ENCODE measurements at regions not wholly inside any gene's neighbourhood (a gene's known extent, or its start where the extent isn't known, plus 50 kb on each side); places are given as distances from the start of the nearest gene placed in this dataset.

DNA sequence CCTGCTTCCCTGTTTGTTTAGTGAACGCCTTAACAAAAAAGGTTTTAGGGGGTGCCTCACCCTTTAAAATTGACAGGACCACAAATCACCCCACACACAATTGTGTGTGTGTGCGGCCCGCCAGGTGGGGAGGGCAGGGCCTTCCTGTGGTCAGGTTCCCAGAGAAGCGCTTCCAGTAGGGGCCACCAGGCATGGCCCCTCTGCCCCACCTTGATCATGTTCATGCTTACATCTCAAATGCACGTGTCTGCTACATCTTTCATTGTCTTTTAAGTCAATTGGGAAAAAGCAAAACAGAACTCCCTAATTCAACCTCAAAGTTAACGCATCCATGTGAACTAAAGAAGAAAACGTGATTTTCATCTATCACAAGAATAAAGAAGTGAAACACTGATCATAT is 1335.3 kb downstream of the TBC1D22A start:
- no peak overlapping the region for H3K4me3 ChIP-seq (ENCODE audit: low read depth in 1 of 2, low read length in 2 of 2)
- no peaks in the 10 kb centered on the region for H3K27me3 ChIP-seq (ENCODE audit: low read depth, low read length)
- H3K9me3 ChIP-seq (ENCODE audit: control insufficient read depth in 1 of 2, low read length in 2 of 2), result no peaks in the 10 kb centered on the region
- H3K4me1 ChIP-seq (ENCODE audit: control insufficient read depth in 1 of 2, insufficient read depth in 2 of 2, low read length in 2 of 2), result no peaks in the 10 kb centered on the region
- no peak overlapping the region for H3K27ac ChIP-seq (ENCODE audit: low read length)
- no peaks in the 10 kb centered on the region for H3K36me3 ChIP-seq (ENCODE audit: control insufficient read depth in 1 of 2, insufficient read depth in 2 of 2, low read length in 2 of 2)

GRCh38 chr22:48096851-48097665 is 1334.6 kb downstream of the TBC1D22A start:
- Histone ChIP-seq H3K27me3 (ENCODE audit: low read depth, low read length) (no peaks in the 10 kb centered on the region), H3K27ac (ENCODE audit: low read length) (no peak overlapping the region), H3K4me1 (ENCODE audit: control insufficient read depth in 1 of 2, insufficient read depth in 2 of 2, low read length in 2 of 2) (no peaks in the 10 kb centered on the region), H3K4me3 (ENCODE audit: low read depth in 1 of 2, low read length in 2 of 2) (no peak overlapping the region), H3K36me3 (ENCODE audit: control insufficient read depth in 1 of 2, insufficient read depth in 2 of 2, low read length in 2 of 2) (no peaks in the 10 kb centered on the region), H3K9me3 (ENCODE audit: control insufficient read depth in 1 of 2, low read length in 2 of 2) (no peaks in the 10 kb centered on the region)

DNA sequence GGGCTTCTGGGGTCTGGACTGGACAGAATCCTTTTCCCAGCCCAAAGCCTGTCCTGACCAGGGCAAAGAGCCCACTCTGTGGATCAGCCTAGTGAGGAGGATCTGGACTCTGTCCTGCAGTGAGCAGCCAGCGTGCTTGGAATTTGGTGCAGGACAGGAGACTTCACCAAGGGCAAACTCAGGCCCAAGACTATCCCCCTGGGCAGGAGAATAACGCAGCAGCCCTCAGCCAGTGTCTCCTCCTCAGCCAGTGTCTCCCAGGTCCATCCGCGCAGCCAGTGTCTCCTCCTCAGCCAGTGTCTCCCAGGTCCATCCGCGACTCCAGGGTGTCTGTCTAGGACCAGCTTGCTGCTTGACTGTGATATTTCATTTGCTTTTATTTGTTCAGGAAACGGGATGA is 1334.0 kb downstream of the TBC1D22A start:
- H3K9me3 ChIP-seq (ENCODE audit: control insufficient read depth in 1 of 2, low read length in 2 of 2), result no peaks in the 10 kb centered on the region
- no peak overlapping the region for H3K27ac ChIP-seq (ENCODE audit: low read length)
- no peak overlapping the region for H3K4me3 ChIP-seq (ENCODE audit: low read depth in 1 of 2, low read length in 2 of 2)
- H3K36me3 ChIP-seq (ENCODE audit: control insufficient read depth in 1 of 2, insufficient read depth in 2 of 2, low read length in 2 of 2), result no peaks in the 10 kb centered on the region
- H3K4me1 ChIP-seq (ENCODE audit: control insufficient read depth in 1 of 2, insufficient read depth in 2 of 2, low read length in 2 of 2), result no peaks in the 10 kb centered on the region
- H3K27me3 ChIP-seq (ENCODE audit: low read depth, low read length), result no peaks in the 10 kb centered on the region

- Histone ChIP-seq H3K4me3 (ENCODE audit: low read depth in 1 of 2, low read length in 2 of 2) (no peak overlapping the region), H3K27ac (ENCODE audit: low read length) (no peak overlapping the region), H3K36me3 (ENCODE audit: control insufficient read depth in 1 of 2, insufficient read depth in 2 of 2, low read length in 2 of 2) (no peaks in the 10 kb centered on the region), H3K27me3 (ENCODE audit: low read depth, low read length) (no peaks in the 10 kb centered on the region), H3K9me3 (ENCODE audit: control insufficient read depth in 1 of 2, low read length in 2 of 2) (no peaks in the 10 kb centered on the region), H3K4me1 (ENCODE audit: control insufficient read depth in 1 of 2, insufficient read depth in 2 of 2, low read length in 2 of 2) (peaks cover 0 to 13% of the 10 kb centered on the region in 2 donors)
These were observed 1331.5 kb downstream of the TBC1D22A start for GRCh38 chr22:48093981-48094380.

- no peak overlapping the region for H3K4me3 ChIP-seq (ENCODE audit: low read depth in 1 of 2, low read length in 2 of 2)
These were observed 1330.4 kb downstream of the TBC1D22A start for GRCh38 chr22:48092866-48093265.

GRCh38 chr22:48091656-48092223 is 1329.3 kb downstream of the TBC1D22A start:
- Histone ChIP-seq H3K36me3 (ENCODE audit: control insufficient read depth in 1 of 2, insufficient read depth in 2 of 2, low read length in 2 of 2) (no peaks in the 10 kb centered on the region), H3K27me3 (ENCODE audit: low read depth, low read length) (no peaks in the 10 kb centered on the region)

More at GRCh38 chr22:48092866-48093265, 1330.4 kb downstream of the TBC1D22A start:
- Histone ChIP-seq H3K9me3 (ENCODE audit: control insufficient read depth in 1 of 2, low read length in 2 of 2) (no peaks in the 10 kb centered on the region), H3K27me3 (ENCODE audit: low read depth, low read length) (no peaks in the 10 kb centered on the region), H3K27ac (ENCODE audit: low read length) (no peak overlapping the region), H3K4me1 (ENCODE audit: control insufficient read depth in 1 of 2, insufficient read depth in 2 of 2, low read length in 2 of 2) (peaks cover 0 to 13% of the 10 kb centered on the region in 2 donors), H3K36me3 (ENCODE audit: control insufficient read depth in 1 of 2, insufficient read depth in 2 of 2, low read length in 2 of 2) (no peaks in the 10 kb centered on the region)

DNA sequence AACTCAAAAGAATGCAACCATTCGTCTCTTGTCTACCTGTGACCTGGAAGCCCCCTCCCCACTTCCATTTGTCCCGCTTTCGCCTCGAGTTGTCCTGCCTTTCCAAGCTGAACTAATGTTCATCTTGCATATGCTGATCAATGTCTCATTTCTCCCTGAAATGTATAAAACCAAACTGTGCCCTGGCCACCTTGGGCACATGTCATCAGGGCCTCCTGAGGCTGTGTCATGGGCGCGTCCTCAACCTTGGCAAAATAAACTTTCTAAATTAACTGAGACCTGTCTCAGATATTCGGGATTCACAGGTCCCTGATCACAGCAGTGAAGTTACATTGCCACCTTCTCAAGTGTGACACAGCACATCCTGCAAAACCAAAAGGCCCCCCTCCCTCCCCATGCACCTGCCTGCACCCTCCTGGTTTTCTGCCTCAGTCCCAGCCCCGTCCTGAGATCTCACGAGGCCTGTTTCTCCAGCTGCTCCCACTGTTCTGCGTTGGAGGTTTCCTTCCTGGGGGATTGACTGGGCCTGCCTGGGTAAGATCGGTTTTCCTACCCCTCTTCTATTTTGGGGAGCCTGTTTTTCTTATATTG is 1328.7 kb downstream of the TBC1D22A start:
- Histone ChIP-seq H3K9me3 (ENCODE audit: control insufficient read depth in 1 of 2, low read length in 2 of 2) (no peaks in the 10 kb centered on the region), H3K4me3 (ENCODE audit: low read depth in 1 of 2, low read length in 2 of 2) (no peak overlapping the region), H3K4me1 (ENCODE audit: control insufficient read depth in 1 of 2, insufficient read depth in 2 of 2, low read length in 2 of 2) (peaks cover 0 to 13% of the 10 kb centered on the region in 2 donors), H3K27ac (ENCODE audit: low read length) (no peak overlapping the region), H3K27me3 (ENCODE audit: low read depth, low read length) (no peaks in the 10 kb centered on the region), H3K36me3 (ENCODE audit: control insufficient read depth in 1 of 2, insufficient read depth in 2 of 2, low read length in 2 of 2) (no peaks in the 10 kb centered on the region)

More at GRCh38 chr22:48091656-48092223, 1329.3 kb downstream of the TBC1D22A start:
- Histone ChIP-seq H3K27ac (ENCODE audit: low read length) (no peak overlapping the region), H3K4me3 (ENCODE audit: low read depth in 1 of 2, low read length in 2 of 2) (no peak overlapping the region), H3K9me3 (ENCODE audit: control insufficient read depth in 1 of 2, low read length in 2 of 2) (no peaks in the 10 kb centered on the region), H3K4me1 (ENCODE audit: control insufficient read depth in 1 of 2, insufficient read depth in 2 of 2, low read length in 2 of 2) (peaks cover 0 to 13% of the 10 kb centered on the region in 2 donors)

DNA sequence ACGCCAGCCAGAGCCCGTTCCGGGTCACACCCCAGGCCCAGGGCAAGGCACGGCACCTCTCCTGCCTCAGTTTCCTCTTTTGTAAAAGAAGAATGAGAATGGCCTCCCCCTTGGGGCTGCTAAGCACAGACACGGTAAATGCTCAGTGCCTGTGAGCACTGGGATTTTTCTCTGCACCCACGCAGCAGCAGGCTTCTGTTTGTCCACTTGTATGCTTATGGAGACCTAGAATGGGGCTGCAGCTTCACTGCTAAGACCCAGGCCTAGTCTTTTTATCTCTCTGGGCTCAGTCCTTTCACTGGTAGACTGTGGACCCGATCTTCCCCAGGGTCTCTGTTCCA is 1327.9 kb downstream of the TBC1D22A start:
- Histone ChIP-seq H3K27me3 (ENCODE audit: low read depth, low read length) (no peaks in the 10 kb centered on the region), H3K4me3 (ENCODE audit: low read depth in 1 of 2, low read length in 2 of 2) (peak overlapping the region; percentile 33 to 40), H3K27ac (ENCODE audit: low read length) (no peak overlapping the region), H3K4me1 (ENCODE audit: control insufficient read depth in 1 of 2, insufficient read depth in 2 of 2, low read length in 2 of 2) (peaks cover 0 to 13% of the 10 kb centered on the region in 2 donors), H3K36me3 (ENCODE audit: control insufficient read depth in 1 of 2, insufficient read depth in 2 of 2, low read length in 2 of 2) (no peaks in the 10 kb centered on the region), H3K9me3 (ENCODE audit: control insufficient read depth in 1 of 2, low read length in 2 of 2) (no peaks in the 10 kb centered on the region)

DNA sequence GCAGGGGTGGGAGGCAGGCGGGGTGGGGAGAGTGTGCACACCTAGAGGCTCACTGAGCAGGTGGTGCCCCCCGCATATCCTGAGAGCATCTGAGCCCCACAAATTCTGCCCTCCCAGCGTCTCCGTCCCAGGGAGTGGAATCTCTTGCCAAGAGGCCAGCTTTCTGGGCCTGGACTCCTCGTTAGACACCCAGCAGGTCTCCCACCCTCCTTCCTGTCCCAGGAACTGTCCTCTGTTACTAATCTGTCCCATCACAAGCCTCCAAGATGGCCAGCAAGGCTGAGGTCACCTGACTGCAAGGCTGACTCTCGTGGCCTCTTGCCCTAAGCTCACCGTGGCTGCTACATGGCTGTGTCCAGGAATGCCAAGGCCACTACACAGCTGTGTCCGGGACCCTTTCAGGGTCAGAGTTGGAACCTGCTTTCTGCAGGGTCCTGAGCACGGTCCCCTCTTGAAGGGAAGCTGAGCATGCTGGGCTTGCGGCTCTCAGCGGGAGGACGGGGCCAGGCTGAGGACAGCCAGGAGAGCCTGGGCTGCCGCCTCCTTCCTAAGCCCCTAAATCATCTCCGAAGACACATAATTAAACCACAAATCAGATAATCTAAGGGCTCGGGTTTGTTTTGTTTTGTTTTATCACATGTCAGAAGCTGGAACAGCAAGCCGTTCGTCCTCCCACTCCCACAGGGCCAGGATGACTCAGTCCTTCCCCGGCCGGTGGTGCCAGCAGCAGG is 1327.3 kb downstream of the TBC1D22A start:
- Histone ChIP-seq H3K4me3 (ENCODE audit: low read depth in 1 of 2, low read length in 2 of 2) (peak overlapping the region; percentile 13 to 33), H3K27ac (ENCODE audit: low read length) (no peak overlapping the region), H3K9me3 (ENCODE audit: control insufficient read depth in 1 of 2, low read length in 2 of 2) (no peaks in the 10 kb centered on the region), H3K36me3 (ENCODE audit: control insufficient read depth in 1 of 2, insufficient read depth in 2 of 2, low read length in 2 of 2) (no peaks in the 10 kb centered on the region), H3K27me3 (ENCODE audit: low read depth, low read length) (no peaks in the 10 kb centered on the region), H3K4me1 (ENCODE audit: control insufficient read depth in 1 of 2, insufficient read depth in 2 of 2, low read length in 2 of 2) (peaks cover 0 to 13% of the 10 kb centered on the region in 2 donors)

DNA sequence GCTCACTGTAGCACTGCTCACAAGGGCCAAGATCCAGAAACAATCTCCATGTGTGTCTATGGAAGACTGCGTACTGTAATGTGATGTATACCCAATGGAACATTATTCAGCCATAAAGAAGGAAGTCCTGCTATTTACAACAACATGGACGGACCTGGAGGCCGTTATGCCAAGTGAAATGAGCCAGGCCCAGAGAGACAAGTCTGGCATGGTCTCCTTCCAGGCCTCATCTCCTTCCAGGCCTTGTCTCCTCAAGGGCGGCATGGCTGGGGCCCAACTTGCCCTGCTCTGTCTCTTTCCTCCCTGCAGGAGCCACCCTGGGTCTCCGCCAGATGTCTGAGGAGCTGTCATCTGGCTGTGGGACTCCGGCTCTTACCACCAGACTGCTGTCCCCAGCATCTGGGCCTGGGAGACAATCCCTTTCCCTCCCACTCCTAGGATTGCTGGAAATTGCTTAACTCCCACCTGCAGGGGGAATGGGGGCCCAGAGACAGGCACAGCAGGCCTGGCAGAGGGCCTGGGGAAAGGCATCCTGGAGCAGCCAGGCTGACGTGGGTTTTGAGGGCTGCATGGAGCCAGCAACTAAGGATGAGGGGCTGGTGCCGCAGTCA is 1326.6 kb downstream of the TBC1D22A start:
- no peaks in the 10 kb centered on the region for H3K36me3 ChIP-seq (ENCODE audit: control insufficient read depth in 1 of 2, insufficient read depth in 2 of 2, low read length in 2 of 2)
- peaks cover 0 to 13% of the 10 kb centered on the region in 2 donors for H3K4me1 ChIP-seq (ENCODE audit: control insufficient read depth in 1 of 2, insufficient read depth in 2 of 2, low read length in 2 of 2)
- H3K4me3 ChIP-seq (ENCODE audit: low read depth in 1 of 2, low read length in 2 of 2), result no peak overlapping the region
- H3K27ac ChIP-seq (ENCODE audit: low read length), result no peak overlapping the region
- no peaks in the 10 kb centered on the region for H3K27me3 ChIP-seq (ENCODE audit: low read depth, low read length)
- H3K9me3 ChIP-seq (ENCODE audit: control insufficient read depth in 1 of 2, low read length in 2 of 2), result no peaks in the 10 kb centered on the region

DNA sequence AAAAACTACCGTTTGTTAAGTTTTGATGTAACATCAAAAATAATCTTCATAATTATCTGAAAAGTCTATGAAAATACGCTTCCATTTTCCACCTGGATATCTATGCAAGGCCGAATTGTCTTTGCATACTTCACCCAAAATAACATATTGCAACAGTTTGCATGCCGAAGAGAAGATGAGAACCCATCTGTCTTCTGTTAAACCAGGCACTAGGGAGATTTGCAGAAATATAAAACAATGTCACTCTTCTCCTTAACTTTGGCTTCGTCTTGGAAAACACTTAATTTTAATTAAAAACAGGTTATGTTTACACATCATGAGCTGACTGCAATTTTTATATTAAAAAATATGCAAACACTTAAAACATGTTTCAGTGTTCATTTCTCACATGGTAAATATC is 1325.8 kb downstream of the TBC1D22A start:
- Histone ChIP-seq H3K27ac (ENCODE audit: low read length) (no peak overlapping the region), H3K9me3 (ENCODE audit: control insufficient read depth in 1 of 2, low read length in 2 of 2) (no peaks in the 10 kb centered on the region), H3K27me3 (ENCODE audit: low read depth, low read length) (no peaks in the 10 kb centered on the region), H3K4me3 (ENCODE audit: low read depth in 1 of 2, low read length in 2 of 2) (no peak overlapping the region), H3K4me1 (ENCODE audit: control insufficient read depth in 1 of 2, insufficient read depth in 2 of 2, low read length in 2 of 2) (peaks cover 0 to 13% of the 10 kb centered on the region in 2 donors), H3K36me3 (ENCODE audit: control insufficient read depth in 1 of 2, insufficient read depth in 2 of 2, low read length in 2 of 2) (no peaks in the 10 kb centered on the region)

All from muscle layer of duodenum (tissue), 2 donors.